GM19023 (cell line): ENCODE measurements at regions not wholly inside any gene's neighbourhood (a gene's known extent, or its start where the extent isn't known, plus 50 kb on each side); places are given as distances from the start of the nearest gene placed in this dataset.
"Not testable (repeated sequence)": the region's sequence is repeated elsewhere in the genome, so short reads cannot be mapped to it uniquely, and the experiment has no call there.

Experiments
- ATAC-seq: cut with Tn5 transposase; IDR thresholded peaks from one replicate; pipeline ENCODE4 v1.9.1; 2021; ENCODE audit warnings: mild to moderate bottlenecking, moderate library complexity; ENCODE audit not compliant: unreplicated experiment

DNA sequence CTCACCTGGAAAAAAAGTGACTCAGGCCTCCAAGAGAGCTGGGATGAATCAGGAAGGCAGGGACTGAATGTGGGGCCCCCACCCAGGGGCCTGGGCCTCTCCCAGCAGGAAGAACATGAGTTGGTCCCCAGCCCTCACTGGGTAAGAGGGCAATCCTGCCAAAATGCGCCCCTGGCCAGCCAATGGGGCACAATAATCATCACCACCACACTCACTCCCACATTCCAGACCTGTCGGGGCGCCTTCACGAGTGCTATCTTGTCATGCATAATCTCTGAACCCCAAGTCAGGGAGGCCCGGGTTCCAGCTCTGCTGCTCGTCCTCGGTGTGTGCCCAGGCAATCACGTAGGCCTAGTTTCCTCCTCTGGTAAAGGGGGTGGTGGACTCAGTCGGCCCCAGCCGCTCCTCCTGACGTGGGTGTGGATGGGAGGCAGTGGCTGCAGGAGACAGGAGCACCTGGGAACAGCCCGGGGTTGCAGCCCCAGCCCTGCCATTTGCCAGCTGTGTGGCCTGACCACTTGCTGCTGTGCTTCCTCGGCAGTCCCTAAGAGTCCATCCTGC, 115.1 kb downstream of the CYP26B1 start:
- no peak for ATAC-seq

DNA sequence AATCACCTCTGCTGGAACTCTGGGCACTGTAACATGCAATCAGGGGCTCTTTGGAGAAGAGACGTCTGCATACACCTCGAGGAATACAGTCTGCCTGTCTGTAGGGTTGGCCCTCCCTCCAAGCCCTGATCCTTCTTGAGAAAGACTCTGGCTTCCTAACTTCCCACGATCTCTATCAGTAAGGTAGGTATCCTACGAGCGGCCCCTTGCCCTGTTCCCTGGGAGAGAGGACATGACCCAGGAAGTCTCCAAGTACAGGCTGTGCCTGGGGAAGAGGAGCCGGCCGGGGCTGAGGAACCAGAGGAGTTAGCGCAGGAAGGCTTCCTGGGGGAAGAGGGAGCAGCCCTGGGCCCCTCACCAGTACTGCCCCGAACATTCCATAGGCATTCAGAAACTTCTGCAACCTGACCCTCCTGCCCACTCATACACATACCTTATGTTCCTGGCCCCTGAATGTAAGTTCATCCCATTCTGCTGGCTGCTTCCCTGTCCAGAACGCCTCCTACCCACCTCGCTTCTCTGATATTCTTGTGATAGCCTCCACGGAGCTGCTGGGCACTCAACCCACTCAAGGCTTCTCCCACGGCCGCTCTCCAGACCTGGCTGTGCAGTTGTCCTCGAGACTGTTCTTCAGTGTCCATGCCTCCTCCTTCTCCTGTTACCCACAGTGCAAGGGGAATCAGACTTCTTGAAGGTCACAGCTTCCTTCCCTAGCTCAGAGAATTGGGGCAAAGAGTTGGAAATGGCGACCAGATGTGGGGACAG, 116.1 kb downstream of the CYP26B1 start:
- no peak for ATAC-seq

DNA sequence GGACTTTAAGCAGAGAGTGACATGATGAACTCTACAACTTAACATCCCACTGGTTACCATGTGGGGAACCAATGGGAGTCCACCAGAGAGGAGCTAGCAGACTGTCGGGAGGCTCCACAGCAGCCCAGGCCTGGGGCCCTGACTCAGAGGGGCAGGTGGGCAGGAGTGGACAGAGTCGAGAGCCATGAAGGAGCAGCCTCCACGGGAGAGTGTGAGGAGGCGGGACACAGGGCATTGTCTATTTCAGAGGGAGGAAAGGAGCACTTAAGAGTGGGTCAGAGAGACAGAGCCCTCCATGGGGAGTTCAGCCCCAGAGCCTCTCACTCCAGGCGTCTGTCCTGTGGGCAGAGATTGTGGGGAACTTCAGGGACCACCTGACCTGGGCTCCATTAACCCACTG, 118.7 kb downstream of the CYP26B1 start:
- ATAC-seq = no peak

DNA sequence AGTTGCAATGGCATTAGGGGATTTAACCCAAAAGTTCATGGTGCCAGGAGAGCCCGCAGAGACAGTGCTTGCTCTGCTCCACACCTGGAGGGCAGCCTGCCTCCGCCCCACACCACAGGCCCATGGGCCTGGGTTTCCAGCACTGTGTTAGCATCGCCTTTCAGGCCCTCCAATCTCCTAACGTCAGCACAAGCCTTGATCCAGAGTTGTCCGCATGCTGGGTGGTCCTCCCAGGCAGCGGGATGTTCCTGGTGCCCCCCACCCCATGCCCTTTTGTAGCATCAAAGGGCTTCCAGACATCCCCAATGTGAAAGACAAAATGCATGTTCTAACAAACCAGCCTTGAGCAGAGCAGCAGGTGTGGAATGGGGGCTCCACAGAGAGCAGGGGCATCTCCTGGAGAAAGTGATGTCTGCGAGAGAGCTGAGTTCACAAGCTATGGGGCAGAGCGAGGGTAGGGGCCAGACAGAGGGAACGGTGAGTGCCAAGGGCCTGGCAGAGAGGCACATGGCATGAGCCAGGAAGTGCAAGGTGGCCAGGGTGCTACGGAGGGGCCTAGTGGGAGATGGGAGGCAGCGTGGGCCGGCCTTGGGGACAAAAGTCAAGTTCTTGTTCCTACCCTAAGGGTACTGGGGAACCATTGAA, 119.2 kb downstream of the CYP26B1 start:
- ATAC-seq = no peak

DNA sequence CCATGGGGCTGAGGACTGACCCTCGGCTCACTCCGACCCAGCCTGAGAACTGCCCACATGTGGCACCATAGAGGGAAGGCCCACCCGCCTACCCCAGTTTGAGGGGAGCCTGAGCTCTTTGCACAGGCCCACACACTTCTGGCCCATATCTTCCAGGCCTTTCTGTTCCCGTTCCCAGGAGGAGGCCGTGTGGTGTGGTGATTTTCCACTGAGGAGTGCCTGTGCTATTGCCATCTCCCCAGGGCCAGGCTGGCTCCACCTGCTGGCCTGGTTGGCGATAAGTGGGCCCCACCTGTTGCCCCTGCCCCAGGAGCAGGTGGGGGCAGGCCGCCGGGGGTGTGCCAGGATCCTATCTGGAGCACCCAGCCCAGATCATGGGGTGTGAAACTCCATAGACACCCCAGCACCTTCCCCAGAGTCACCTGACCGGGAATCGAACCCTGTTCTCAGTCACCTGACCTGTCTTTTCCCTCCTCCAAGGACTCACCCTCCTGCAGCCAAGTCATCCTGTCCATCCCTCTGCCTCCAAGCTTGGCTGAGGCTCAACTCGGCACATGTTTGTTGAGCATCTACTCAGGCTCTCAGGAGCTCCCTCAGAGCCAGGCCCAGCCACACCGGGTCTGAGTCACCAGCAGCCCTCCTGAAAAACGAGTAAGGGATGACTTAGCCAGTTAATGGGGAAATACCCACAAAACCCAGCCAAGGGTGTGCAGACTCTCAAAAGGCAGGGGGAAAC, 120.1 kb downstream of the CYP26B1 start:
- no peak for ATAC-seq

DNA sequence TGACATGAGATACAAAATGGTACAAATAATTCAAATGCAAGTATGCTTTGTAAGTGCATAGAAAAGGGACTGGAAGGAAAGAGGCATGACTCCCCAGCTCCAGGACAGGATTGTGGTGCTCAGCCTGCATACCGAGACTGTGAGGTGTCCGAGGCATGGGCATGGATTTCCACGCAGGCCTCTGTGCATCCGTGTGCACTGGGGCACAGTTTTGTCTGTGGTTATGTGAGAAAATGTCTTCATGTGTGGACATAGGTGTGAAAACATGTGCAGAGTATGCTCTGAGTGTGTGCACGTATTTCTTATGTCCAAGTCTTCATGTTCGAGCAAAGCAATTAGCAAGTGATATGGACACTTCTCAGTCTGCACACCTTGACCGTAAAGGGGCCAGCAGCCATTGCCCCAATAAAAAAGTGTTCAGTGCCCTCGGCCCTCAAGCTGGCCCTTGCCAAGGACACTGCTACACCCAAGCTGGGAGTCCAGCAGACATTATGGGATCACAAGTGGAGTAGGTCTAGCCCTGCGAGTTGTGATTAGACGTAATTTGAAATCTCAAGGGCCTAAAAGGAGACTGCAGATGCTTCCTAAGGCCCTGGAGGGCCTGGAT, 120.7 kb downstream of the CYP26B1 start:
- ATAC-seq = no peak

DNA sequence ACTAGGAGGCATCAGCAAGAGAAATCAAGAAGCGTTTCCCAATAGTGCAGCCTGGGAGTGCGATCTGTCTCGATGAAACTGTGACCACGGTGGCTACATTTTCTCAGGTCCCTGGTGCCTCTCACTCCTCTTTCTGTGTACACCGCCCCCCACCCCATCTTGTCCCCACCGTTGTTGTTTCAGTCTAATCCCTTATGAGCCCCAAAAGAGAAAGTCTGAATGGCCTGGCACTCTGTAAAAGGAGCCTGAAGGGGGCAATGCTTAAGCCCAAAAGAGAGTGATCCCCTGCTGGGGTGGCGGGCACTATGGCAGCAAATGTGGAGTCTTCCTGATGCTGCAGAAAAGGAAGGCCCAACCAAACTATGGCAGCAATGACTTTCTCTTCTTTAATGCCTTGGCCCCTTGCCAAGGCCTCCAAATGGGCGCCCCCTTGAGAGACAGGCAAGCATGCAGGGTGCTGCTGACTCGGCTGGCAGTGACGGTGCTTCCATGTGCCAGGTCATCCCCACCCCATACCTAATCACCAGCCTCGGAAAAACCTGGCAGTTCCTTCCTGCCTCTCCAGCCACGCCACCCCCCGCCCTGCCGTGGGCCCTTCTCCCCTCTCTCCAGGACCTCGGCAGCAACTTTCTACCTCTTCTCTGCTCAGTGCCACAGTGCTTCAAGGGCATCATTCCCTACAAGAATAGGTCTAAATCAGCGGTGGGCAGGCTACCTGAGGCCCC, 123.0 kb downstream of the CYP26B1 start:
- ATAC-seq = no peak

DNA sequence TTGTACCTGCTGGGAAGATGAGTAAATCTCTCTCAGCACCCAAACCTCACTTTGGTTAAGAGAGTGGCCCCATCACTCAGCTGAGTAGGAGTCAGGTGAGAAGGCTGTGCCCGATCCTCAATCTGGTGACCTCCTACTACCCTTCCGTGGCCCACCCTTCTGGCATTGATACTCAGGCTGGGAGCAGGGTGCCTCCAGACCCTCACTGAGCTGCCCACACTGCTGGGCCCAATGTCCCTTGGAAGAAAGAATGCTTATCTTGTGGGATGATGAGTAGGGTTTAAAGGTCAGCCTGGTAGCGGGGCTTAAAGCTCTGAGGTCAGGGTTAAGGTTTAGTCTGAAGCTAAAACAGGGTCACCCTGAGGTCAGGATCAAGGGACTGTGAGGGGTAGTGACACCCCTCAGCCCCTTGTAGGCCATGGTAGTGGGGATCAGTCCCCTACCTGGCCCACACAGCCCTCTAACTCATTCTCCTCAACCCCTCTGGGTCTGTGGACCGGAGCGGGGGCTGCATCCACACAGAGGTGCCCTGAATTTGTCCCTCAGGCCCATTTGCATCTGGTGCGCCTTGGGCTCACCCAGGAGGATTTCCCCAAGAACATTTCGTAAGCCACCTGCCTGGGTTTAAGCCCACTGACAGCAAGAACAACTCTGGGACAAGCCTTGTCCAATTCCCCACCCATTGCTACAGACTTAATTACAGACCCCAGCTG, 123.8 kb downstream of the CYP26B1 start:
- ATAC-seq = no peak

DNA sequence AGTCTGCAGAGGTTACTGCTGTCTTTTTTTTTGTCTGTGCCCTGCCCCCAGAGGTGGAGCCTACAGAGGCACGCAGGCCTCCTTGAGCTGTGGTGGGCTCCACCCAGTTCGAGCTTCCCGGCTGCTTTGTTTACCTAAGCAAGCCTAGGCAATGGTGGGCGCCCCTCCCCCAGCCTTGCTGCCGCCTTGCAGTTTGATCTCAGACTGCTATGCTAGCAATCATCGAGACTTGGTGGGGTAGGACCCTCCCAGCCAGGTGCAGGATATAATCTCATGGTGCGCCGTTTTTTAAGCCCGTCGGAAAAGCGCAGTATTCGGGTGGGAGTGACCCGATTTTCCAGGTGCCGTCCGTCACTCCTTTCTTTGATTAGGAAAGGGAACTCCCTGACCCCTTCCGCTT, 126.3 kb downstream of the CYP26B1 start:
- ATAC-seq = not testable (repeated sequence)

DNA sequence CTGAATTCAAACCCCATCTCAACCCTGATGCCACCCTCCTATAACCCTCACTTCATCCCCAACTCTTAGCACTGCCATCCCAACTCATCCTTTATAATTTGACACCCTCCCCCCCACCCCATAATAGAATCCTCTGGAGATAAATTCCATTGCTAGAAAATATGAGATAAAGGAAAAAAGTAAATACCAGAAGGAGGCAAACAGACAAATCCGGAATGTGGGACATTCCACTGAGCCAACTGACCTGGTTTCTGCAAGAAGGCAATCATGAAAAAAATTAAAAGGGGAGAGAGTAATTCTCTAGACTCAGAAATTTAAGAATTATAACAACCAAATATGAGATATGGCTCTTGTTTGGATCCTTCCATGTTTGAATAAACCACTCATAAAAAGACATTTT, 132.4 kb downstream of the CYP26B1 start:
- ATAC-seq = no peak

DNA sequence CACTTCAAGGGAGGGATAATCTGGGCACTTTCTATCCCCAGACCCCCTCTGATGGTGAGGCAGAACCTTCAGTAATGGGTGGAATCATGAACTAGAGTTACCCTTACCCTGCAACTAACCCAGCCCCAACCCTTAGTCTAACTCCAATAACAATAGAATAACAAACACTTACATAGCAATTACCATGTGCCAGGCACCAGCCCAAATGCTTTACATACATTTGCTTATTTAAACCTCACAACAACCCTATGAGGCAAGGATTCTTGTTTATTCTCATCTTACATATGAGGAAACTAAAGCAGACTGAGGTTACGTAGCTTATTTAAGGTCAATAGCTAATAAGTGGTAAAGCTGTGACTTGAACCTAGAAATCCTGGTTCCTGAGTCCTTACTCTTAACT, 132.8 kb downstream of the CYP26B1 start:
- no peak for ATAC-seq

DNA sequence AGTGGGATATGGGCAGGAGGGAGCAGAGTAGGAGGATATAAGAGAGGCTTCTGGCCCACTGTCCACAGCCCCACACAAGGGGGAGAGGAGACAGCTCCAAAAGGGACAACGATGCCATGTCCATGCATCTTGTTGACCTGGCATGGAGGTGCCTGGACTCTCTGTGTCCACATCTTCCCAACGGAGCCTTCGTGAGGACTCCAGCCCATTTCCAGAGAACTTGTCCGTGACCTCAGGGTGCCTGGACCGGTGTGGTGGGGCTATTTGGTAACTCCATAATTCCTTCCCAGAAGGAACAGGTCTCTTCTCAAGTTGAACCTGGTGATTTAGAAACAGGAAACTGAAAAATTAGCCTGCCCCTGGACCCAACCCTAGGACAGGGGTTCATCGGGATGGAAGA, 133.9 kb downstream of the CYP26B1 start:
- ATAC-seq = no peak

DNA sequence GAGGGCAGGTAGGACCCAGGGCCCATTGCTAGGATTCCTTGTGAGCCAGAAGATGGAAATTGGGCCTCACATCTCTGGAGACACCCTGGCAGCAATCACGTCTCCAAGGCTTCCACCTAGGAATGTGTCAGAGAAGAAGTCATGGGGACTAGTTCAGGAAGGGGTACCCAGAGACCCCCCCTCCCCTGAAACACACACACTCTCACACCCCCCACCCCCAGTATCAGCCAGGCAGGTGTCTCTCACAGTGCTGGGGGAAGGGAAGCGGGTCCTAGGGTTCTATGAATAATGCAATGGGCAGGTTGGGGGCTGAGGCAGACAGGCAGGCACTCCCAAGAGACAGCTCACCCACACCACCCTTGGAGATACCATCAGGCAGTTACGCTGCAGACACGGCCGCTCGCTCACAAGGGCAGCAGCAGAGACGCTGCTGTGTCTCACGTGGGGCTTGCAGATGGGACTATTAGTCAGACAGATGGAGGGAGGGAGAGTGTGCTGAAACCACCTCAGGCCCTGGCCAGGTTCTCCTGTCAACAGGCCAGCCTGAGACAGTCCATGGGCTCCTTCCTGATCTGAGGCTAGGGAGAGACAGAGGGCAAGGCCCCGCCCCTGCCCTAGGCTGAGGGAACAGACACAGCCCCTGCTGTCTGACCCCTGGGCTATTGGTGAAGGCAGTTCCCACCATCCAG, 134.6 kb downstream of the CYP26B1 start:
- ATAC-seq = no peak

DNA sequence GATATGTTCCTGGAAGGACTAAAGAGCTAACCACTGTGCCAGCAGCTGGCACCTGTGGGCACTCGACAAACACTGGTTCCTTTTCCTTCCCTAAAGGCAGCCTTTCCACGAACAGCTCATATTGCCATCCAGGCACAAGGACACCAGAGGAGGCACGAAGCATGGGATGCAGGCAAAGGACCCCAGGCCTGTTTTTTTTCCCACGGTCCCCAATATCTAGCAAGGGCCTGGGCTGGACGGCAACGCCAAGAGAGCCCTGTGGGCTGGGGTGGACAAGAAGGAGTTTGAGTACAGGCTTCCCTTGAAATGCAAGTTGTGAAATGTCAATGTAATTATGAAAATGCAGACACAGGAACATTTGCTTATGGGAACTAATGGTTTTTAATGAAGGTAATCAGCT, 135.9 kb downstream of the CYP26B1 start:
- no peak for ATAC-seq

DNA sequence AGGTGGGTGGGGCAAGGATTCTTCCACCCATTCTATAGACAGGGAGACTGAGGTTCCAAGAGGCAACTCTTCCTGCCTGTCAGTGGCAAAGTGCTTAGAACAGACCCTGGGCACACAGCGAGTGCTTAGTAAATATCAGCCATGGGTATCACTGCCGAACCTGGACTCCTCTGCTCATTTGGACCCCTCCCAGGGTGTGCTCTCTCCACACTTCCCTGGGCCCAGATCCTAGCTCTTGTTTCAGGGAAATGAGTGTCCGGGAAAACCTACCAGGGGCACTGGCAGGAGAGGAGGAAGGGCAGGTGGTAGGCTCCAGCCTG, 136.3 kb downstream of the CYP26B1 start:
- no peak for ATAC-seq

DNA sequence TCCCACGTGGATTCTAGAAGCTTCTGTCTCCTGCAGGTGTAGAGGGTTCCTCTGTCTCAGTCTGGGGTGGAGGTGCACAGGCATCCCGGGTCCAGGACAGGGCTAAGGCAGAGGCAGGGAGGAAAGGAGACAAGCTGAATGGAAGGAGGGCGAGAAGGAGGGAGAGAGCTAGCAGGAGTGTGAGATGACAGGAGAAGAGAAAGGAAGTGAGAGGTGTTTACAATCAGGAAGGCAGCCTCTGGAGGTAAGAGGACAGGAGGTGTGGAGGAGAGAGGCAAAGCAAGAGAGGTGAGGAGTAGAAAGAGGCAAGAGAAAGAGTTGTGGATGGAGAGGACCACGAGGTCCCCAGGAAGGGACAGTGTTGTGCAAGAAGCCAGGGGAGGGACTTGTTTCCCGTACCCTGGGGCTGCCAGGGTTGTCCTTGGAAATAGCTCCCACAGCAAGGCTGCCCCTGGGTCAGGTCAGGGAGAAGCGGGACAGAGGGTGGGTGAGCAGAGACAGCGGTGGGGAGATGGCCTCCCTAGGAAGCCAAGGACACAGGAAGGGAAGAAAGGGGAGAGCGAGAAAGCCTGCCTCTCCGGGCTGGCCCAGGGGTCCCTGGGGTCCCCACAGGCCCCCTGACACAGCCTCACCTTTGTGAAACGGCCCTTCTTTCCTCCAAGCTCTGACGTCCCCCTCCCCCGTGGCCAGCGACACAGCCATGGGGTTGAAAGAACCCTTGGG, 136.9 kb downstream of the CYP26B1 start:
- ATAC-seq = no peak

DNA sequence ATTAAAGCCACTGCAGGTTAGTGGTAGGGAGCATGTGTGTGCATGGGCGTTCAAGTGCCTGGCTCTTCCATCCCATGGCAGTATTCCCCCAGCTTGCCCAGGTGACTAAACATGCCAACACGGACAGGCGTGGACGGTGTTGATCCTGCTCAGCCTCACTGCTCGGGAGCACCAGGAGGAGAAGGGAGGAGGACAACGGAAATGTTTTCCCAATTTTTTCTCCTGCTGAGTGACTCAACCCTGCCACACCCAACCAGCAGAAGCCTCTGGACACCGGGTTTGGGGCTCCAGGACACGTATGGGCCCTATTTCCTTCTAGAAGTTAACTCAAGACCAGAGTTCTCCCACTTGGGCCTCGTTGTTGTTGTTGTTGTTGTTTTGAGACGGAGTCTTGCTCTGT, 139.1 kb downstream of the CYP26B1 start:
- no peak for ATAC-seq

DNA sequence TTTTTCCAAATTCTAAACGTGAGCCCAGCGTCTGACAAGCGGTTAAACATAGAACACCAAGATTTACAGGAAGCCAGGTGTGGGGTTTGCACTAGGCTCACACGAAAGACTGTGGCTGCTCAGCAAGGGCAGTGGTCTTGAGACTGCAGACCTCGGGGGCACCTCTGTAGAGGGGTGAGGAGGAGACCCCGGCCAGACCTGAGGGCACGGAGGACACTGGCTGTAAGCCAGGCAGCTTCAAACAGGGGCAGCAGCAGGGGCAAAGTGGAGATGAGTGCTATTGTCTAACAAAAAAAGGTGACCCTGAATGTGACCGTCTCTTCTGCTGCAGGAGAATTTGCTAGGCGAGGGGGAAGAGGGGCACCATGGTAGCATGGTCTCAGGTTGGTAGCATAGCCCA, 140.3 kb downstream of the CYP26B1 start:
- no peak for ATAC-seq

DNA sequence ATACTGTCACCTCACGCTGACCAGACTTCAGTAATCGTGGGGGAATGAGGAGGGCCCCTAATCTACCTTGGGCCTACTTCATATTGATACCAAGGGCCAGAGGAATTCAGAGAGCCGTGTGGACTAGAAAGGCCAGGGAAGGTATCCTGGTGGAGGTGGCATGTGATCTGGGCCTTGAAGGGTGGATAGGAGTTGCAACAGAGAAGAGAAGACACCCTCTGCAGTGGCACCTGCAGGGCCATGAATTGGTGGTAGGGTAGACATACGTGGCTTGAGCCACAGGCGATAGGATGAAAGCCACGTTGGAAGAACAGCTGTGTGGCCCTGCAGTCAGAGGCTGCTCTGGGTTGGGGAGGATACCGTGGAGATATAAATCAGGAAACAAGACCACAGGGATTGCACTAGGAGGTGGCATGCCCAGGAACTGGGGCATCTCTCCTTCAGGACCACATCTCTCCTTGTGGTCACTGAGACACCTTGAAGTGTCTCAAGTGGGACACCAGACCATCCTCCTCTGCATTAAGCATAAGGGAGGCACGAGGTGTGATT, 141.4 kb downstream of the CYP26B1 start:
- no peak for ATAC-seq
